OCI-LY7 (cell line): ENCODE measurements at regions not wholly inside any gene's neighbourhood (a gene's known extent, or its start where the extent isn't known, plus 50 kb on each side); places are given as distances from the start of the nearest gene placed in this dataset.

ENCODE experiments used
- EZH2phosphoT487 ChIP-seq: fragments of 200-600 bp; sonication (generic); IDR thresholded peaks from 2 replicates; pipeline ENCODE4 v1.6.1; 2018; ENCODE audit warnings: low read depth, borderline replicate concordance, mild to moderate bottlenecking, mixed run types, antibody characterized with exemption, low read length, moderate library complexity, mixed read lengths
- TF ChIP-seq, protein P1 (sequence below): fragments of 200-600 bp; sonication (generic); conservative IDR thresholded peaks from 2 replicates; pipeline ENCODE4 v1.5.1; 2014; ENCODE audit warnings: mild to moderate bottlenecking, antibody characterized with exemption, low read length, moderate library complexity, mixed read lengths

DNA sequence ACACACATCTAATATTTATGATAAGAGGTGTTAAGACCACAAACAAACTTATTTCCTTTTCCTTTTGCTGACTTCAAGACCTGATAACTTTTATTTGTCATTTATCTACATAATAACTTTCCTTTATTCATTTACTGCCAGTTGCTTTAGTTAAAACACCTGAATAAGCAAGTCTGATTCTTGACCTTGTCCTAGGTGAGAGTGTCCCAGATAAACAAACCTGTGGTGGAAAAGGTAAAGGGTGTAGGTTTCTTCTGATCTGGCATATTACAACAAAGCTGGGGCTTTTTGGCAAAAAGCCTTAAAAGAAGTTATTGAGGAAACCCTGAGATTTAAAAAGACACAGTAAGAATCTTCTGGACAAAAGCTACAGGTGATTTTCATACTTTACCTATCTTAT lies 191.5 kb downstream of the ZBBX start:
- TF ChIP-seq, protein P1, sequence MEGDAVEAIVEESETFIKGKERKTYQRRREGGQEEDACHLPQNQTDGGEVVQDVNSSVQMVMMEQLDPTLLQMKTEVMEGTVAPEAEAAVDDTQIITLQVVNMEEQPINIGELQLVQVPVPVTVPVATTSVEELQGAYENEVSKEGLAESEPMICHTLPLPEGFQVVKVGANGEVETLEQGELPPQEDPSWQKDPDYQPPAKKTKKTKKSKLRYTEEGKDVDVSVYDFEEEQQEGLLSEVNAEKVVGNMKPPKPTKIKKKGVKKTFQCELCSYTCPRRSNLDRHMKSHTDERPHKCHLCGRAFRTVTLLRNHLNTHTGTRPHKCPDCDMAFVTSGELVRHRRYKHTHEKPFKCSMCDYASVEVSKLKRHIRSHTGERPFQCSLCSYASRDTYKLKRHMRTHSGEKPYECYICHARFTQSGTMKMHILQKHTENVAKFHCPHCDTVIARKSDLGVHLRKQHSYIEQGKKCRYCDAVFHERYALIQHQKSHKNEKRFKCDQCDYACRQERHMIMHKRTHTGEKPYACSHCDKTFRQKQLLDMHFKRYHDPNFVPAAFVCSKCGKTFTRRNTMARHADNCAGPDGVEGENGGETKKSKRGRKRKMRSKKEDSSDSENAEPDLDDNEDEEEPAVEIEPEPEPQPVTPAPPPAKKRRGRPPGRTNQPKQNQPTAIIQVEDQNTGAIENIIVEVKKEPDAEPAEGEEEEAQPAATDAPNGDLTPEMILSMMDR, result no peak
- no peak for TF ChIP-seq EZH2phosphoT487
